Cerebellar cortex (tissue), 1 donor: ENCODE measurements at regions not wholly inside any gene's neighbourhood (a gene's known extent, or its start where the extent isn't known, plus 50 kb on each side); places are given as distances from the start of the nearest gene placed in this dataset.
"Not testable (repeated sequence)": the region's sequence is repeated elsewhere in the genome, so short reads cannot be mapped to it uniquely, and the experiment has no call there.

Source experiments
- DNase-seq: peaks from one replicate; pipeline ENCODE4 v3.0.0-alpha.2; 2015; ENCODE audit warnings: low spot score

GRCh38 chr16:54985156-54985555, 54.5 kb downstream of the IRX5 start:
- DNase-seq: no peak

- DNase-seq: no peak
These were observed 55.0 kb downstream of the IRX5 start for GRCh38 chr16:54985668-54986067.

- DNase-seq: no peak
These were observed 55.7 kb downstream of the IRX5 start for GRCh38 chr16:54986409-54986808.

GRCh38 chr16:54987081-54987480, 56.4 kb downstream of the IRX5 start:
- DNase-seq: no peak

GRCh38 chr16:54991525-54991924, 60.9 kb downstream of the IRX5 start:
- no peak for DNase-seq

- not testable (repeated sequence) for DNase-seq
These were observed 61.3 kb downstream of the IRX5 start for GRCh38 chr16:54991946-54992345.

- no peak for DNase-seq
These were observed 62.6 kb downstream of the IRX5 start for GRCh38 chr16:54993106-54993895.

- no peak for DNase-seq
These were observed 65.5 kb downstream of the IRX5 start for GRCh38 chr16:54996186-54996585.

GRCh38 chr16:54998834-54999233, 68.2 kb downstream of the IRX5 start:
- no peak for DNase-seq

GRCh38 chr16:54999481-54999880, 68.8 kb downstream of the IRX5 start:
- no peak for DNase-seq

GRCh38 chr16:55000595-55000994, 69.9 kb downstream of the IRX5 start:
- no peak for DNase-seq

GRCh38 chr16:55001931-55002330, 71.3 kb downstream of the IRX5 start:
- no peak for DNase-seq

GRCh38 chr16:55002419-55002818, 71.8 kb downstream of the IRX5 start:
- DNase-seq: no peak

- DNase-seq: no peak
These were observed 72.6 kb downstream of the IRX5 start for GRCh38 chr16:55003306-55003705.

- DNase-seq: no peak
These were observed 73.3 kb downstream of the IRX5 start for GRCh38 chr16:55003916-55004315.

- DNase-seq: no peak
These were observed 76.8 kb downstream of the IRX5 start for GRCh38 chr16:55007504-55007903.

GRCh38 chr16:55008836-55009510, 78.3 kb downstream of the IRX5 start:
- DNase-seq: no peak

GRCh38 chr16:55009581-55009980, 78.9 kb downstream of the IRX5 start:
- no peak for DNase-seq

- no peak for DNase-seq
These were observed 80.0 kb downstream of the IRX5 start for GRCh38 chr16:55010492-55011160.

- DNase-seq: no peak
These were observed 81.7 kb downstream of the IRX5 start for GRCh38 chr16:55012362-55012761.

- no peak for DNase-seq
These were observed 82.1 kb downstream of the IRX5 start for GRCh38 chr16:55012793-55013192.

GRCh38 chr16:55014022-55014421, 83.4 kb downstream of the IRX5 start:
- no peak for DNase-seq
